ENCODE measurements at regions not wholly inside any gene's neighbourhood (a gene's known extent, or its start where the extent isn't known, plus 50 kb on each side); places are given as distances from the start of the nearest gene placed in this dataset.

GRCh38 chr2:41727152-41727551, 320.7 kb upstream of the PKDCC start:
- Histone ChIP-seq H3K27me3 (no peaks in the 10 kb centered on the region), H3K4me1 (no peaks in the 10 kb centered on the region), H3K9me3 (no peaks in the 10 kb centered on the region), H3K4me3 (no peak overlapping the region), H3K27ac (no peak overlapping the region), H3K36me3 (no peaks in the 10 kb centered on the region)
- intact Hi-C loops (cut with DNase I; ENCODE audit: low total_unique reads) = no loop called here
- no peak for TF ChIP-seq POLR2A (IDR thresholded peaks at IDR 0.05)
- no peak for TF ChIP-seq CTCF (IDR thresholded peaks at IDR 0.05)
- DNase-seq = no peak

- Histone ChIP-seq H3K4me1 (no peaks in the 10 kb centered on the region), H3K4me3 (no peak overlapping the region), H3K36me3 (no peaks in the 10 kb centered on the region), H3K9me3 (no peaks in the 10 kb centered on the region), H3K27me3 (no peaks in the 10 kb centered on the region), H3K27ac (no peak overlapping the region)
- DNase-seq = no peak
- TF ChIP-seq POLR2A (IDR thresholded peaks at IDR 0.05) = no peak
- TF ChIP-seq CTCF (IDR thresholded peaks at IDR 0.05) = no peak
- intact Hi-C loops (cut with DNase I; ENCODE audit: low total_unique reads) = no loop called here
Measured at GRCh38 chr2:41727711-41728110, 320.1 kb upstream of the PKDCC start.

GRCh38 chr2:41728788-41729338, 319.0 kb upstream of the PKDCC start:
- H3K9me3 ChIP-seq = no peaks in the 10 kb centered on the region
- DNase-seq = no peak
- no peak overlapping the region for H3K27ac ChIP-seq
- H3K27me3 ChIP-seq = no peaks in the 10 kb centered on the region
- TF ChIP-seq CTCF (IDR thresholded peaks at IDR 0.05) = no peak
- no peak for TF ChIP-seq POLR2A (IDR thresholded peaks at IDR 0.05)
- no peak overlapping the region for H3K4me3 ChIP-seq
- no peaks in the 10 kb centered on the region for H3K4me1 ChIP-seq
- intact Hi-C loops (cut with DNase I; ENCODE audit: low total_unique reads) = no loop called here
- no peaks in the 10 kb centered on the region for H3K36me3 ChIP-seq

- TF ChIP-seq POLR2A (IDR thresholded peaks at IDR 0.05) (no peak), CTCF (IDR thresholded peaks at IDR 0.05) (no peak)
- DNase-seq = no peak
- Histone ChIP-seq H3K27me3 (no peaks in the 10 kb centered on the region), H3K4me1 (no peaks in the 10 kb centered on the region), H3K9me3 (no peaks in the 10 kb centered on the region), H3K36me3 (no peaks in the 10 kb centered on the region), H3K4me3 (no peak overlapping the region), H3K27ac (no peak overlapping the region)
- intact Hi-C loops (cut with DNase I; ENCODE audit: low total_unique reads) = no loop called here
Measured at GRCh38 chr2:41729800-41730364, 317.9 kb upstream of the PKDCC start.

- Histone ChIP-seq H3K4me1 (no peaks in the 10 kb centered on the region), H3K4me3 (no peak overlapping the region), H3K9me3 (no peaks in the 10 kb centered on the region), H3K27ac (no peak overlapping the region), H3K36me3 (no peaks in the 10 kb centered on the region), H3K27me3 (no peaks in the 10 kb centered on the region)
- intact Hi-C loops (cut with DNase I; ENCODE audit: low total_unique reads) = no loop called here
- no peak for DNase-seq
- no peak for TF ChIP-seq CTCF (IDR thresholded peaks at IDR 0.05)
- no peak for TF ChIP-seq POLR2A (IDR thresholded peaks at IDR 0.05)
Measured at GRCh38 chr2:41735006-41735405, 312.8 kb upstream of the PKDCC start.

Measured in uterus (tissue), 3 donors.